ENCODE measurements at regions not wholly inside any gene's neighbourhood (a gene's known extent, or its start where the extent isn't known, plus 50 kb on each side); places are given as distances from the start of the nearest gene placed in this dataset.

GRCh38 chr12:7555752-7556151 lies 52.2 kb upstream of the CD163 start:
- TF ChIP-seq CTCF (conservative IDR thresholded peaks at IDR 0.05 in 1 of 2, IDR thresholded peaks at IDR 0.05 in 1 of 2; ENCODE audit: low read depth in 1 of 2, low read length in 2 of 2), result no peak
- TF ChIP-seq EZH2 (IDR thresholded peaks at IDR 0.05; ENCODE audit: low read length, missing control alignments), result no peak
